SU-DHL-6 (cell line): ENCODE measurements at regions not wholly inside any gene's neighbourhood (a gene's known extent, or its start where the extent isn't known, plus 50 kb on each side); places are given as distances from the start of the nearest gene placed in this dataset.

ENCODE experiments used
- CTCF ChIP-seq: fragments of 200-600 bp; sonication (generic); IDR thresholded peaks from one replicate; pipeline ENCODE4 v1.5.1; 2017; ENCODE audit warnings: antibody characterized with exemption, mild to moderate bottlenecking, low read length, moderate library complexity; ENCODE audit not compliant: insufficient read depth, poor library complexity, severe bottlenecking
- EZH2phosphoT487 ChIP-seq: fragments of 200-600 bp; sonication (generic), shearing (Covaris generic); conservative IDR thresholded peaks from 2 replicates; pipeline ENCODE4 v1.6.1; 2018; ENCODE audit warnings: mild to moderate bottlenecking, antibody characterized with exemption, low read length, moderate library complexity, mixed read lengths

- TF ChIP-seq CTCF (no peak), EZH2phosphoT487 (no peak)
Measured at GRCh38 chr12:104850781-104851180, 107.3 kb downstream of the SLC41A2 start.
